GM18498 (cell line): ENCODE measurements at regions not wholly inside any gene's neighbourhood (a gene's known extent, or its start where the extent isn't known, plus 50 kb on each side); places are given as distances from the start of the nearest gene placed in this dataset.
"Not testable (repeated sequence)": the region's sequence is repeated elsewhere in the genome, so short reads cannot be mapped to it uniquely, and the experiment has no call there.

Source experiments
- ATAC-seq: cut with Tn5 transposase; IDR thresholded peaks from one replicate; pipeline ENCODE4 v1.9.1; 2021; ENCODE audit warnings: mild to moderate bottlenecking, moderate library complexity; ENCODE audit not compliant: unreplicated experiment

DNA sequence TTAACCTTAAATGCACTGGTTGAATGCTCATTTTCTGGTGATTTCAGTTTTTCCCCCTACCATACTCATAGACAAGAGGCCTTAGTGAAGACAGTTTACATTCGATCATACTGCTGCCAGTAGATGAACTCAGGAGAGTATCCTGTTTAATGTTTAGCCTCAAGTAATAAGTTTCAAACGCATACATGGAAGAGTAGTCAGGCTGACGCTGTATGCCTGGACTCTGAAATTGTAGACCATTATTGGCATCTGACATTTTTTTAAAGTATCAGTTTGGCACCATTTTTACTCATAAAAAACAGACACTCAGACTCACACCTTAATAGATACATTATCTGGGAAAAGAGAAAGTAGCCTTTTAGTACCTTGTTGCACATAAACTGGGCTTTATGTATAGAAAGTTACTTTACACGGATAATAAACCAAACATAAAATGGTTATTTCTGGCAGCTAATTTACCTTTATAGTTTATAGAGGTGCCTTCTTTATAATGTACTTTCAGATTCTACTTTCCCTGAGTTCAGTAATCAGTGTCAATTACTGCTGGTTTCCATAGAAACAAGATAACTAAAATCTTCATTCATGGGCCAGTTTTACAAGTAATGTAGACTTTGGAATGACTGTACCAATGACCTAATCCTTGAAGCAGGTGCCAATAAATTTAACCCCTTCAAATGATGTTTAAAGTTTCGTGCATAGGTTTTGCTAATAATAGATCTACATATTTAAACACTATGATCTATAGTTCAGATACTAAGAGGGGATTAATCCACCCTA lies 183.8 kb upstream of the ITGA1 start:
- ATAC-seq: no peak

- no peak for ATAC-seq
These were observed 182.1 kb upstream of the ITGA1 start for GRCh38 chr5:52605317-52606313.

- no peak for ATAC-seq
These were observed 180.4 kb upstream of the ITGA1 start for GRCh38 chr5:52607227-52607824.

DNA sequence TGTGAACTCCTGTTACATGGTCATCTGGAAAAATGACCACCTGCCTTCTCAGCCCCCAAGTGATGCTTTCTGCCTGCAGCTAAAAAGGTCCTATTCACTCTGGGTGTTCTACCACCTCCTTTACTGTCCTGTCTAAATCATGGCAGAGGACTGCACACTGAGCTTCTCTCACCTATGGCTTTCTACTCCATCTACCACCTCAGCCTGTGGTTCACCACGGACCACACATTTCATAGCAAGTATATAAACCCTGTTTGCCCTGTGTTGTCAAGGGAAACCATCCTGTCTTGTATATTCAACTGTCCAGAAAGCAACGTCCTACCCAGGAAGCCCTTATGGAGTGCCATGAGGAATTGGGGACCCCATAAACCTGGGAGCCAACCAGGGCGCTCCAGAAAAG lies 167.4 kb upstream of the ITGA1 start:
- ATAC-seq: no peak

GRCh38 chr5:52623291-52623690 lies 164.4 kb upstream of the ITGA1 start:
- no peak for ATAC-seq

DNA sequence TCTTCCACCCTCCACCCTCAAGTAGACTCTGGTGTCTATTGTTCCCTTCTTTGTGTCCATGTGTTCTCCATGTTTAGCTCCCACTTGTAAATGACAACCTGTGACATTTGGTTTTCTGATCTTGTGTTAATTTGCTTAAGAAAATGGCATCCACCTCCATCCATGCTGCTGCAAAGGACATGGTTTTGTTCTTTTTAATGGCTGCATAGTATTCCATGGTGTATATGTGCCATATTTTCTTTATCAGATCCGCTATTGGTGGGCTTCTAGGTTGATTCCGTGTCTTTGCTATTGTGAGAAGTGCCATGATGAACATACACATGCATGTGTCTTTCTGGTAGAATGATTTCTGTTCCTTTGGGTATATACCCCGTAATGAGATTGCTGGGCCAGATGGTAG lies 163.4 kb upstream of the ITGA1 start:
- no peak for ATAC-seq

GRCh38 chr5:52626312-52626711 lies 161.4 kb upstream of the ITGA1 start:
- ATAC-seq: no peak

GRCh38 chr5:52627740-52628139 lies 160.0 kb upstream of the ITGA1 start:
- no peak for ATAC-seq

DNA sequence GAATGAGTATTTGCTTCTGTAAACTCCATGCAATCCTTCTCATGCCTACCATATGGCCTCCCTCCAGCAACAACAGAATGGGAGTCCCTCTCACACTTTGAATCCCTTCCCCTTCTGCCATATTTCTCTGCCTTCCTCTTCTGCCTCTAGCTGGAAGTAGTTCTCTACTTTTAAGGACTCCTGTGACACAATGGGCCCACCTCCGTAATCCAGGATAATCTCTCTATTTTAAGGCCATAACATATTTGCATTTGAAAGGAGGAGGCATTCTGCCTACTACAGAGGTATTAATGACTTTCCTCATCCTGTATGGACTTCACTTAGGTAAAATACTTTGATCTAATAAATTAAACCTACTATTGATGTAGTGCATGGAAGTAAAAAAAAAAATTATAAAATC lies 155.4 kb upstream of the ITGA1 start:
- ATAC-seq: no peak

DNA sequence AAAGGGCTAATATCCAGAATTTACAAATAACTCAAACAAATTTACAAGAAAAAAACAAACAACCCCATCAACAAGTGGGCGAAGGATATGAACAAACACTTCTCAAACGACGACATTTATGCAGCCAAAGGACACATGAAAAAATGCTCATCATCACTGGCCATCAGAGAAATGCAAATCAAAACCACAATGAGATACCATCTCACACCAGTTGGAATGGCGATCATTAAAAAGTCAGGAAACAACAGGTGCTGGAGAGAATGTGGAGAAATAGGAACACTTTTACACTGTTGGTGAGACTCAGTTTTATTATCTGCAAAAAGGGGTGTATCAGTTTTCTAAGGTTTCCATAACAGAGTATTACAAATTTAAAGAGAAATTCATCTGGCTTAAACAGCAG lies 153.5 kb upstream of the ITGA1 start:
- not testable (repeated sequence) for ATAC-seq

- no peak for ATAC-seq
These were observed 149.0 kb upstream of the ITGA1 start for GRCh38 chr5:52638732-52639131.

GRCh38 chr5:52648726-52649125 lies 139.0 kb upstream of the ITGA1 start:
- no peak for ATAC-seq

- ATAC-seq: no peak
These were observed 132.6 kb upstream of the ITGA1 start for GRCh38 chr5:52655163-52655562.

GRCh38 chr5:52656569-52657246 lies 131.0 kb upstream of the ITGA1 start:
- no peak for ATAC-seq

DNA sequence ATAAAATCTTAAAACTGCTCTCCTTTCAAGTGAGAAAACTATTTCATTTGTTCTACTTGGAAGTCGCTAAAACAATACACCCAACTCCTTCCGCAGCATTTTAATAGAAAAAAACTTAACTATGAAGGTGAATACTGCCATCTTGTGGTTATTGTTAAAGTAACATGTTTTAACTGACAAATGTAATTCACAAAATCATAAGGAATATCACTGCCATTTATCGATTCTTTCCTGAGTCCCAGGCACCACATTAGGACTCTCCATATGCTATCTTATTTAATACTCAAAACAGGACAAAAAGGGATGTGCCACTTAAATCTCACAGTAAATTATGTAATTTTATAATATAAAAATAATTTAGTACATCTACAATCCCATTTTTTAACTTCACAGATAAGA lies 130.5 kb upstream of the ITGA1 start:
- ATAC-seq: no peak

DNA sequence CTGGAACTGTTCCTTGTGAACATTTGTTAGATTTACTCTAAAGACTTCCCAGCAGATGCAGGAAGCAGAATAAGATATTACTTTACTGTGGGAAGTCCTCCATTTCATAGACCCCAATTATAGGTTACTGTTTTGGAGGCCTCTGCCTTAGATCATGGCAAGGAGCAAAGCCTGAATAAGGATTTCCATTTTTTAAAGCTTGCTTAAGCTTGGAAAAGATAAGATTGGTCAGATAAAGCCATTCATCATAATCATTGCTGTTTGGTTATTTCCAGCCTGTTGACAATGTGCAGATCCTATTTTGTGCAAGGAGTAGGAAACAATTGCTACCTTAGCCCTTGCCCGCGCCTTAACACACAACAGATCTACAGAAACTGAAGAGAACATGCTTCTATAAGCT lies 129.5 kb upstream of the ITGA1 start:
- ATAC-seq: no peak

DNA sequence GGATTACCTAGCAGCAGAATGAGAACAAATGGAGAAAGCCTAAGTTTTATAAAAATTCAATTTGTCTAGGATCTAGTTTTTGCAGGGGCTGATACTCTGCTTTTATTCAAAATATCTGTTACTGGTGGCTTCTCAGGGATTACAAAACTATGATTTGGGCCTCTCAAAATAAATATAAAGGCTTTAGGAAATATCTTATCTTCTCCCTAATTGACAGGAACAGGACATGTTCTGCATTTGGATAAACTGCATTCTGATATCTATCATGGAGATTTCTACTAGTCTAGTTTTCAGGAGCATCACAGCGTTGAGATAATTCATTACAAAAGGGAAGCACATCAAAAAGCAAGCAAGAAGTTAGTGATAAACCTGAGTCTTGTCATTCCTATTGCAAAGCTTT lies 127.1 kb upstream of the ITGA1 start:
- no peak for ATAC-seq

GRCh38 chr5:52661903-52662595 lies 125.7 kb upstream of the ITGA1 start:
- ATAC-seq: no peak

DNA sequence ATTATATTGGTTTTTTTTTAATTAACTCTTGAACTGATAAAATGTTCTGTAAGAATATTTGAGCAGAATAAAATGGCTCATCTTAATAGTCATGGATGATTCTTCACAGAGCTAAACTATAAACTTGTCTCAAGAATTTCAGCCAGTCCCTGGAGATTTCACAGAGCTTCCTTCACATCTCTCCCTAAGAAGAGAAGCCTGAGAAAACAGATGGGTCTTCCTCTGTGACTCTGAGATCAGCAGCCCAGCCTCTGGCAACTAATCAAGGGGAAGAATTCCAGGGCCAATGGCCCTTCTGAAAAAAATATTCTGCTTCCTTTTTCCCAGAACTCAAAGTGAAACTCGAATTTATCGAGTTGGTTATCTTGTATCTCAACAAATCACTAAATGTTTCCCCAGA lies 122.2 kb upstream of the ITGA1 start:
- ATAC-seq: no peak

- ATAC-seq: no peak
These were observed 119.6 kb upstream of the ITGA1 start for GRCh38 chr5:52668139-52668538.
